ENCODE measurements at regions not wholly inside any gene's neighbourhood (a gene's known extent, or its start where the extent isn't known, plus 50 kb on each side); places are given as distances from the start of the nearest gene placed in this dataset.

GRCh38 chr9:107079589-107079988 is 203.5 kb upstream of the RAD23B start:
- TF ChIP-seq, protein P1, sequence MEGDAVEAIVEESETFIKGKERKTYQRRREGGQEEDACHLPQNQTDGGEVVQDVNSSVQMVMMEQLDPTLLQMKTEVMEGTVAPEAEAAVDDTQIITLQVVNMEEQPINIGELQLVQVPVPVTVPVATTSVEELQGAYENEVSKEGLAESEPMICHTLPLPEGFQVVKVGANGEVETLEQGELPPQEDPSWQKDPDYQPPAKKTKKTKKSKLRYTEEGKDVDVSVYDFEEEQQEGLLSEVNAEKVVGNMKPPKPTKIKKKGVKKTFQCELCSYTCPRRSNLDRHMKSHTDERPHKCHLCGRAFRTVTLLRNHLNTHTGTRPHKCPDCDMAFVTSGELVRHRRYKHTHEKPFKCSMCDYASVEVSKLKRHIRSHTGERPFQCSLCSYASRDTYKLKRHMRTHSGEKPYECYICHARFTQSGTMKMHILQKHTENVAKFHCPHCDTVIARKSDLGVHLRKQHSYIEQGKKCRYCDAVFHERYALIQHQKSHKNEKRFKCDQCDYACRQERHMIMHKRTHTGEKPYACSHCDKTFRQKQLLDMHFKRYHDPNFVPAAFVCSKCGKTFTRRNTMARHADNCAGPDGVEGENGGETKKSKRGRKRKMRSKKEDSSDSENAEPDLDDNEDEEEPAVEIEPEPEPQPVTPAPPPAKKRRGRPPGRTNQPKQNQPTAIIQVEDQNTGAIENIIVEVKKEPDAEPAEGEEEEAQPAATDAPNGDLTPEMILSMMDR (conservative IDR thresholded peaks at IDR 0.05; ENCODE audit: low read depth, low read length) = no peak
- no peak for TF ChIP-seq EZH2 (IDR thresholded peaks at IDR 0.05; ENCODE audit: borderline replicate concordance, low read depth, low read length, poor library complexity, severe bottlenecking)
